ENCODE measurements at regions not wholly inside any gene's neighbourhood (a gene's known extent, or its start where the extent isn't known, plus 50 kb on each side); places are given as distances from the start of the nearest gene placed in this dataset.
"Not testable (repeated sequence)": the region's sequence is repeated elsewhere in the genome, so short reads cannot be mapped to it uniquely, and the experiment has no call there.

DNA sequence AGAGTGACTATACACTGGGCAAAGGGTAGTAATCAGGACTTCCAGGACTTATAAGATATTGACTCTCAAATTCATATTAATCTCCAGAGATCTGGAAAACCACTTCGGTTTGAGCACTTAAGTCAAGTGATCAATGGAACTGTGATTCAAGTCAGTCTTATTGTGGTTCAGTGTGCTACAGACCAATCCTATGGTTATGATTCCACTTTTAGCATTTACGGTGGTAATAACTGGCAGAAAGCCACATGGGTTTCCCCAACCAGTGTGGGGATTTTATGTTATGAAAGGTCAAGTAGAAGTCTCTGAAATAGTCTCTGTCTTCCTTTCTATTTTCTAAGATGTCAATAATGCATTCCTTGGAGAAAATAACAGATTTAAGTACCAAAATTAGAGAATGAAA is 151.3 kb upstream of the NEGR1 start:
- no peak overlapping the region for H3K4me2 ChIP-seq (ENCODE audit: low read length)

GRCh38 chr1:72432645-72433267 is 150.4 kb upstream of the NEGR1 start:
- no peaks in the 10 kb centered on the region for H3K9me3 ChIP-seq (ENCODE audit: low read length)
- no peak overlapping the region for H3K9ac ChIP-seq (ENCODE audit: low read length)
- H3K36me3 ChIP-seq (ENCODE audit: insufficient read depth, low read length): no peaks in the 10 kb centered on the region
- no peak for TF ChIP-seq EZH2 (IDR thresholded peaks at IDR 0.05; ENCODE audit: borderline replicate concordance, low read length)
- TF ChIP-seq, protein P1, sequence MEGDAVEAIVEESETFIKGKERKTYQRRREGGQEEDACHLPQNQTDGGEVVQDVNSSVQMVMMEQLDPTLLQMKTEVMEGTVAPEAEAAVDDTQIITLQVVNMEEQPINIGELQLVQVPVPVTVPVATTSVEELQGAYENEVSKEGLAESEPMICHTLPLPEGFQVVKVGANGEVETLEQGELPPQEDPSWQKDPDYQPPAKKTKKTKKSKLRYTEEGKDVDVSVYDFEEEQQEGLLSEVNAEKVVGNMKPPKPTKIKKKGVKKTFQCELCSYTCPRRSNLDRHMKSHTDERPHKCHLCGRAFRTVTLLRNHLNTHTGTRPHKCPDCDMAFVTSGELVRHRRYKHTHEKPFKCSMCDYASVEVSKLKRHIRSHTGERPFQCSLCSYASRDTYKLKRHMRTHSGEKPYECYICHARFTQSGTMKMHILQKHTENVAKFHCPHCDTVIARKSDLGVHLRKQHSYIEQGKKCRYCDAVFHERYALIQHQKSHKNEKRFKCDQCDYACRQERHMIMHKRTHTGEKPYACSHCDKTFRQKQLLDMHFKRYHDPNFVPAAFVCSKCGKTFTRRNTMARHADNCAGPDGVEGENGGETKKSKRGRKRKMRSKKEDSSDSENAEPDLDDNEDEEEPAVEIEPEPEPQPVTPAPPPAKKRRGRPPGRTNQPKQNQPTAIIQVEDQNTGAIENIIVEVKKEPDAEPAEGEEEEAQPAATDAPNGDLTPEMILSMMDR (IDR thresholded peaks at IDR 0.05; ENCODE audit: low read length): no peak
- no peak overlapping the region for H2AFZ ChIP-seq (ENCODE audit: low read length)
- H3K4me1 ChIP-seq (ENCODE audit: insufficient read depth, low read length, severe bottlenecking): no peaks in the 10 kb centered on the region
- no peaks in the 10 kb centered on the region for H3F3A ChIP-seq (ENCODE audit: insufficient read depth, low read length)
- no peaks in the 10 kb centered on the region for H3K9me2 ChIP-seq (ENCODE audit: low read depth, low read length)
- no peaks in the 10 kb centered on the region for H4K20me1 ChIP-seq (ENCODE audit: insufficient read depth, low read length)
- no peak overlapping the region for H3K27ac ChIP-seq (ENCODE audit: low read depth, low read length, poor library complexity, severe bottlenecking)
- no peaks in the 10 kb centered on the region for H3K79me2 ChIP-seq (ENCODE audit: insufficient read depth, low read length)
- no peak overlapping the region for H3K4me3 ChIP-seq (ENCODE audit: low read depth, low read length, poor library complexity, severe bottlenecking)
- H3K4me2 ChIP-seq (ENCODE audit: low read length): no peak overlapping the region
- no peaks in the 10 kb centered on the region for H3K27me3 ChIP-seq (ENCODE audit: insufficient read depth, low read length)

More for the DNA sequence above, 151.3 kb upstream of the NEGR1 start:
- H3K4me1 ChIP-seq (ENCODE audit: insufficient read depth, low read length, severe bottlenecking): no peaks in the 10 kb centered on the region
- H3K36me3 ChIP-seq (ENCODE audit: insufficient read depth, low read length): no peaks in the 10 kb centered on the region
- H3K9me3 ChIP-seq (ENCODE audit: low read length): no peaks in the 10 kb centered on the region
- H3K9ac ChIP-seq (ENCODE audit: low read length): no peak overlapping the region
- no peak for TF ChIP-seq EZH2 (IDR thresholded peaks at IDR 0.05; ENCODE audit: borderline replicate concordance, low read length)
- TF ChIP-seq, protein P1 (IDR thresholded peaks at IDR 0.05; ENCODE audit: low read length): no peak
- H3K79me2 ChIP-seq (ENCODE audit: insufficient read depth, low read length): no peaks in the 10 kb centered on the region
- no peak overlapping the region for H2AFZ ChIP-seq (ENCODE audit: low read length)
- no peak overlapping the region for H3K4me3 ChIP-seq (ENCODE audit: low read depth, low read length, poor library complexity, severe bottlenecking)
- H3K27ac ChIP-seq (ENCODE audit: low read depth, low read length, poor library complexity, severe bottlenecking): no peak overlapping the region
- no peaks in the 10 kb centered on the region for H3K27me3 ChIP-seq (ENCODE audit: insufficient read depth, low read length)
- no peaks in the 10 kb centered on the region for H3F3A ChIP-seq (ENCODE audit: insufficient read depth, low read length)
- H4K20me1 ChIP-seq (ENCODE audit: insufficient read depth, low read length): no peaks in the 10 kb centered on the region
- no peaks in the 10 kb centered on the region for H3K9me2 ChIP-seq (ENCODE audit: low read depth, low read length)

DNA sequence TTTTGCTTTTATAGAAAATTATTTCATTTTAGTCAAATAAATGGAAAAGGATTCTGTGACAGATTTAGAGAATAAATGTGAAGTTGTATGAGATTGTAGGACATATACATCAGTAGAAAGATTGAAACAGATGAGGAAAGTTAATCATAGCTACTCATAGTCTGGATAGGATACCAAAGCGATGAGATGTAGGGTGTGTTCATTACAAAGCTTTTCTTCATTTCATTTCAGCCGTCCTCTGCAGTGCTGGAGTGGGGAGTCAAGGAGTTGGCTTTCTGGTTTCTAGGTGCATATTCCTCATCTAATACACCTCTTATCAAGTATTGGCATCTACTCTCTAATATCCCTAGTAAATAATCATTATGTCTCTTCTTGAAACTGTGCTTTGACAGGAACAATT is 149.5 kb upstream of the NEGR1 start:
- Histone ChIP-seq H3F3A (ENCODE audit: insufficient read depth, low read length) (no peaks in the 10 kb centered on the region), H3K4me1 (ENCODE audit: insufficient read depth, low read length, severe bottlenecking) (no peaks in the 10 kb centered on the region), H3K79me2 (ENCODE audit: insufficient read depth, low read length) (no peaks in the 10 kb centered on the region), H4K20me1 (ENCODE audit: insufficient read depth, low read length) (no peaks in the 10 kb centered on the region), H3K27ac (ENCODE audit: low read depth, low read length, poor library complexity, severe bottlenecking) (no peak overlapping the region), H3K9ac (ENCODE audit: low read length) (no peak overlapping the region), H3K4me2 (ENCODE audit: low read length) (no peak overlapping the region), H3K9me2 (ENCODE audit: low read depth, low read length) (no peaks in the 10 kb centered on the region), H3K27me3 (ENCODE audit: insufficient read depth, low read length) (no peaks in the 10 kb centered on the region), H2AFZ (ENCODE audit: low read length) (no peak overlapping the region), H3K9me3 (ENCODE audit: low read length) (no peaks in the 10 kb centered on the region), H3K36me3 (ENCODE audit: insufficient read depth, low read length) (no peaks in the 10 kb centered on the region), H3K4me3 (ENCODE audit: low read depth, low read length, poor library complexity, severe bottlenecking) (no peak overlapping the region)
- TF ChIP-seq, protein P1 (IDR thresholded peaks at IDR 0.05; ENCODE audit: low read length): no peak
- no peak for TF ChIP-seq EZH2 (IDR thresholded peaks at IDR 0.05; ENCODE audit: borderline replicate concordance, low read length)

DNA sequence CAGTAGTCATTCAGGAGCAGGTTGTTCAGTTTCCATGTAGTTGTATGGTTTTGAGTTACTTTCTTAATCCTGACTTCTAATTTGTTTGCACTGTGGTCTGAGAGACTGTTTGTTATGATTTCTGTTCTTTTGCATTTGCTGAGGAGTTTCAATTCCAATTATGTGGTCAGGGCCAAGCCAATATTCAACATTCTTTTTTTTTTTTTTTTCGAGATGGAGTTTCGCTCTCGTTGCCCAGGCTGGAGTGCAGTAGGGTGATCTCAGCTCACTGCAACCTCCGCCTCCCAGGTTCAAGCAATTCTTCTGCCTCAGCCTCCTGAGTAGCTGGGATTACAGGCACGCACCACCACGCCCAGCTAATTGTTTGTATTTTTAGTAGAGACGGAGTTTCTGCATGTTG is 145.9 kb upstream of the NEGR1 start:
- not testable (repeated sequence) for H3K4me3 ChIP-seq (ENCODE audit: low read depth, low read length, poor library complexity, severe bottlenecking); H3K27ac ChIP-seq (ENCODE audit: low read depth, low read length, poor library complexity, severe bottlenecking); H3K36me3 ChIP-seq (ENCODE audit: insufficient read depth, low read length); H3K4me2 ChIP-seq (ENCODE audit: low read length); H3K4me1 ChIP-seq (ENCODE audit: insufficient read depth, low read length, severe bottlenecking); H3K79me2 ChIP-seq (ENCODE audit: insufficient read depth, low read length); H4K20me1 ChIP-seq (ENCODE audit: insufficient read depth, low read length); H2AFZ ChIP-seq (ENCODE audit: low read length); H3K9me3 ChIP-seq (ENCODE audit: low read length); H3K9me2 ChIP-seq (ENCODE audit: low read depth, low read length); H3K9ac ChIP-seq (ENCODE audit: low read length); H3K27me3 ChIP-seq (ENCODE audit: insufficient read depth, low read length); H3F3A ChIP-seq (ENCODE audit: insufficient read depth, low read length)

Data from OCI-LY1 (cell line).